B cell (primary cell): ENCODE measurements at regions not wholly inside any gene's neighbourhood (a gene's known extent, or its start where the extent isn't known, plus 50 kb on each side); places are given as distances from the start of the nearest gene placed in this dataset.

Experiments
- ATAC-seq: fragments of 200-7000 bp; cut with Tn5 transposase; one replicate; pipeline ENCODE4 v1.10.0; 2021; ENCODE audit warnings: low read depth, mild to moderate bottlenecking, moderate number of reproducible peaks, moderate library complexity
- CTCF ChIA-PET: fragments of 350-600 bp; sonication (Branson Sonifier 250); formaldehyde crosslinking; loops from one replicate; lab custom pipeline; 2021; ENCODE audit warnings: antibody characterized with exemption, inconsistent platforms; lab: Charles Lee
- POLR2A ChIA-PET: fragments of 350-600 bp; sonication (Branson Sonifier 250); formaldehyde crosslinking; loops from one replicate; lab custom pipeline; 2021; ENCODE audit warnings: antibody characterized with exemption; lab: Charles Lee
- DNase-seq: peaks from one replicate; pipeline ENCODE4 v3.0.0; 2013
- H2AFZ ChIP-seq: 2 replicates; pipeline ENCODE4 v1.6.1; 2012; ENCODE audit warnings: mild to moderate bottlenecking, low read depth, low read length; ENCODE audit not compliant: insufficient read depth, poor library complexity, severe bottlenecking
- H3K27ac ChIP-seq, 2 donors: 1 replicate in 1 of 2; 2 replicates in 1 of 2; pipeline ENCODE4 v1.5.1; 2012 to 2013; ENCODE audit warnings: low read length in 2 of 2, mild to moderate bottlenecking in 2 of 2, moderate library complexity in 1 of 2
- H3K27me3 ChIP-seq, 4 experiments: fragments of 200-600 bp in 1 of 4; sonication (generic) in 1 of 4; replicated peaks in 1 of 4; 1 replicate in 2 of 4; 2 replicates in 2 of 4; pipeline versions ENCODE4 v1.6.1 to v1.7.0; 2013 to 2016; ENCODE audit warnings: low read length in 3 of 4, mild to moderate bottlenecking in 2 of 4, mixed read lengths in 1 of 4, moderate library complexity in 1 of 4; ENCODE audit not compliant: insufficient read depth in 4 of 4, control insufficient read depth in 3 of 4; ENCODE audit errors: control extremely low read depth in 1 of 4
- H3K36me3 ChIP-seq, 2 experiments: replicated peaks in 1 of 2; 1 replicate in 1 of 2; 2 replicates in 1 of 2; pipeline versions ENCODE4 v1.6.1 to v1.7.1; 2013; ENCODE audit warnings: low read length in 1 of 2; ENCODE audit not compliant: insufficient read depth in 2 of 2, control insufficient read depth in 1 of 2; ENCODE audit errors: control extremely low read depth in 1 of 2, extremely low read depth in 1 of 2
- H3K4me1 ChIP-seq, 2 donors: fragments of 200-600 bp in 1 of 2; sonication (generic) in 1 of 2; 1 replicate in 1 of 2; 2 replicates in 1 of 2; pipeline versions ENCODE4 v1.5.1 to v1.6.1; 2013 to 2017; ENCODE audit warnings: low read length in 2 of 2; ENCODE audit not compliant: control insufficient read depth in 2 of 2, insufficient read depth in 2 of 2
- H3K4me2 ChIP-seq: replicated peaks from 2 replicates; pipeline ENCODE3; 2012; ENCODE audit warnings: mild to moderate bottlenecking, low read depth, low read length; ENCODE audit not compliant: poor library complexity, severe bottlenecking
- H3K4me3 ChIP-seq, 5 experiments: fragments of 200-600 bp in 1 of 5; sonication (generic) in 1 of 5; 1 replicate in 3 of 5; 2 replicates in 2 of 5; pipeline versions ENCODE4 v1.5.1 to v1.7.0; 2011 to 2016; ENCODE audit warnings: low read length in 4 of 5, mild to moderate bottlenecking in 4 of 5, low read depth in 2 of 5, control low read depth in 1 of 5, moderate library complexity in 1 of 5; ENCODE audit not compliant: insufficient read depth in 1 of 5; ENCODE audit errors: control extremely low read depth in 1 of 5, extremely low read depth in 1 of 5
- H3K79me2 ChIP-seq: fragments of 200-600 bp; sonication (generic); one replicate; pipeline ENCODE4 v1.6.0; 2016; ENCODE audit warnings: low read length; ENCODE audit not compliant: control insufficient read depth, insufficient read depth
- H3K9ac ChIP-seq: fragments of 200-600 bp; sonication (generic); 2 replicates; pipeline ENCODE4 v1.6.1; 2017; ENCODE audit warnings: mild to moderate bottlenecking, low read length, moderate library complexity
- H3K9me3 ChIP-seq, 3 donors: one replicate each; pipeline versions ENCODE4 v1.6.1 to v1.7.1; 2013; ENCODE audit warnings: low read length in 2 of 3; ENCODE audit not compliant: control insufficient read depth in 2 of 3, insufficient read depth in 1 of 3; ENCODE audit errors: control extremely low read depth in 1 of 3
- H4K20me1 ChIP-seq: 2 replicates; pipeline ENCODE4 v1.6.0; 2012; ENCODE audit warnings: mild to moderate bottlenecking, low read length; ENCODE audit not compliant: insufficient read depth, control insufficient read depth, poor library complexity, severe bottlenecking
- H3K27ac Mint-ChIP-seq: one replicate; pipeline ENCODE4 v1.8.0; 2021; ENCODE audit warnings: mixed read lengths
- H3K27me3 Mint-ChIP-seq: one replicate; pipeline ENCODE4 v1.8.0; 2021; ENCODE audit warnings: mixed read lengths
- H3K4me1 Mint-ChIP-seq: one replicate; pipeline ENCODE4 v1.8.0; 2021; ENCODE audit warnings: mixed read lengths
- H3K4me3 Mint-ChIP-seq: one replicate; pipeline ENCODE4 v1.8.0; 2021; ENCODE audit warnings: mixed read lengths
- H3K9me3 Mint-ChIP-seq: one replicate; pipeline ENCODE4 v1.8.0; 2022; ENCODE audit warnings: mixed read lengths; ENCODE audit not compliant: insufficient read depth
- CTCF ChIP-seq: fragments of 200-600 bp; IDR thresholded peaks from one replicate; pipeline ENCODE4 v1.8.0; 2022; ENCODE audit warnings: antibody characterized with exemption, mild to moderate bottlenecking
- EZH2 ChIP-seq: IDR thresholded peaks from 2 replicates; pipeline ENCODE4 v1.6.1; 2012; ENCODE audit warnings: borderline replicate concordance, low read depth, mild to moderate bottlenecking, moderate library complexity, low read length; ENCODE audit not compliant: insufficient read depth, poor library complexity, severe bottlenecking
- WGBS: methylation state at CpG from one replicate; pipeline ENCODE4 v1.1.5; 2013; ENCODE audit warnings: missing lambda C conversion rate; ENCODE audit not compliant: insufficient coverage; 5-methylcytosine and 5-hydroxymethylcytosine counted together
- intact Hi-C: fragments of 100-400 bp; cut with micrococcal nuclease; formaldehyde crosslinking; loops from one replicate; pipeline ENCODE4 v1.10.0; 2022

- H3K9me3 Mint-ChIP-seq: peaks cover 8% of the 10 kb centered on the region
- no peaks in the 10 kb centered on the region for H3K27me3 ChIP-seq
- no peak overlapping the region for H3K27ac ChIP-seq
- H2AFZ ChIP-seq: no peak overlapping the region
- peaks cover 0 to 12% (median 2%) of the 10 kb centered on the region in 3 donors for H3K9me3 ChIP-seq
- no peaks in the 10 kb centered on the region for H3K4me1 Mint-ChIP-seq
- H3K4me1 ChIP-seq: no peaks in the 10 kb centered on the region
- H3K36me3 ChIP-seq: no peaks in the 10 kb centered on the region
- H3K4me2 ChIP-seq: no peak overlapping the region
- no peak for ATAC-seq
- TF ChIP-seq EZH2 (no peak), CTCF (no peak)
- CTCF ChIA-PET: no interaction called here
- no peak overlapping the region for H3K4me3 ChIP-seq
- no peaks in the 10 kb centered on the region for H4K20me1 ChIP-seq
- no peak for DNase-seq
- no peak overlapping the region for H3K4me3 Mint-ChIP-seq
- no CpG with 5 or more reads among the region's 2 CpGs for WGBS
- no peaks in the 10 kb centered on the region for H3K79me2 ChIP-seq
- H3K27ac Mint-ChIP-seq: no peak overlapping the region
- no peak overlapping the region for H3K9ac ChIP-seq
- POLR2A ChIA-PET: no interaction called here
- intact Hi-C loops: no loop called here
- no peaks in the 10 kb centered on the region for H3K27me3 Mint-ChIP-seq
Observed at GRCh38 chr1:194640322-194640721, 1453.9 kb upstream of the B3GALT2 start.

GRCh38 chr1:194629011-194629410, 1442.6 kb upstream of the B3GALT2 start:
- Histone ChIP-seq H3K9ac (no peak overlapping the region), H3K9me3 (no peaks in the 10 kb centered on the region), H3K4me2 (no peak overlapping the region), H3K4me1 (no peaks in the 10 kb centered on the region), H2AFZ (no peak overlapping the region), H3K36me3 (no peaks in the 10 kb centered on the region), H3K79me2 (no peaks in the 10 kb centered on the region), H3K27ac (no peak overlapping the region), H4K20me1 (no peaks in the 10 kb centered on the region), H3K27me3 (no peaks in the 10 kb centered on the region), H3K4me3 (no peak overlapping the region)
- ChIA-PET POLR2A (no interaction called here), CTCF (no interaction called here)
- ATAC-seq (no peak), DNase-seq (no peak)
- Mint-ChIP-seq H3K4me3 (no peak overlapping the region), H3K9me3 (peaks cover 3% of the 10 kb centered on the region), H3K27ac (no peak overlapping the region), H3K4me1 (no peaks in the 10 kb centered on the region), H3K27me3 (no peaks in the 10 kb centered on the region)
- intact Hi-C loops: no loop called here
- WGBS: 86% methylated on average over 1 of the region's 2 CpGs
- TF ChIP-seq EZH2 (no peak), CTCF (no peak)
